ENCODE measurements at regions not wholly inside any gene's neighbourhood (a gene's known extent, or its start where the extent isn't known, plus 50 kb on each side); places are given as distances from the start of the nearest gene placed in this dataset.

DNA sequence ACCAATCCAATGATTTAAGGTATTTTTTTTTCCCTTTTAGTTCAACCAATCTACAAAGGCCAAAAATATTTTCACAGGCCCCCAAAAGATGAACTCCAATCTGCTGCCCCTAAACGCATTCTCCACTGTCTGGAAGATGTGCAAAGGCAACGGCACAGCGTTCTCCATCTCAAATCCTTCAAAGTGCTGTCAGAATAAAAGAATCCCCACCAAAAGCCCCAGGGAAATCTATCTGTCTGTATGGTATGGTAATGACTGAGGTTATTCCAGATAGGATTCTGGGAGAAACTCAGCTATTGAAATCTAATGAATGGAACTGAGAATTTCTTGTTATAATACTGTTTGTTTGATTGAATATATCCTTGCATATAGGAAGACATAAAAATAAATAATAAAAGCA is 217.8 kb upstream of the CCN2 start:
- Histone ChIP-seq H3K27ac (no peak overlapping the region), H3K4me1 (no peaks in the 10 kb centered on the region), H3K4me3 (no peak overlapping the region), H3K36me3 (no peaks in the 10 kb centered on the region), H3K9me3 (no peaks in the 10 kb centered on the region), H3K27me3 (no peaks in the 10 kb centered on the region)
- DNase-seq: no peak
- TF ChIP-seq POLR2A (IDR thresholded peaks at IDR 0.05) (no peak), CTCF (IDR thresholded peaks at IDR 0.05) (no peak)

DNA sequence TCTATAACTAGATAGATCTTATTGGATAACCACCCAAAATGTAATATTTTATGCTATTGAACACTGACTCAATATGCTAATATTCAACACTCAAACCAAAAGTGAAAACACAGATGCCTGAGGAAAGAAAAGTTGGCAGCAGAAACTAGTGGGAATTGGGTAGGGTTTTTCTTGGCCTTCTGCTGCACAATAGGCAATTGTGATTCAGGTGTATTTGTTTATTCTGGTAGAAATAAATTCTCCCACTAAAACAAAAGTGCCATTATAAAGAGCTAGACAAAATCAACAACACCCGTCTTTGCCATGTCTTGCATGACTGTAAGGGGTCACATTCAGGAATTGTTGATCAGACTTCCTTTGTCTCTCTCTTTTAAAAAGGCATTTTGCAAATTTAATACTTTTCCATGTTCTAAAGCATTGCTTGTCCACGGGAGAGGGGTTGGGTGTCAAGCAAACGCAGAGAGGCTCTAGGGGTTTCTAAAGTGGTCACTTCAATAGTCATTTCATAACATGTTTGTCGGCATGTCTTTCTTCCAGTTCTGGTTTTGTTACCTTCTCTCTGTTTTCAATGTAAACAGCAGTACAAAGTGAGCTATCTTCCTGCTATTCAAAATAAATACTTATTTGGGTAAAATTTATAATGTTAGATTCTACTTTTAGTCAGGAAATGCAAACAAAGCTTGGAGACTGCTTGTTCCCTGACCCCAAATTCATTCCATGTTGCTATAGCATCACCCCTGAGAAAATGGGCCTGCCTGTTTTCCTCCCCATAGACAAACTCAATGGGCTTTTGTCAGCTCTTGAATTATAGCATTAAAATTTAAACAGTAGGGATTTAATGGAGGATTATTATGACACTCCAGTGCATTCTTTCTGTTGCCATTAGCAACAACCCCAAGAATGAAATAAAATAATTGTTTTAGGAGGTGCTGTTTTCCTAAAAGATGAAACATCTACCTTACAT is 217.0 kb upstream of the CCN2 start:
- Histone ChIP-seq H3K4me1 (no peaks in the 10 kb centered on the region), H3K36me3 (no peaks in the 10 kb centered on the region), H3K27ac (peak overlapping the region in 1 of 4 donors; percentile 19), H3K9me3 (no peaks in the 10 kb centered on the region), H3K27me3 (no peaks in the 10 kb centered on the region), H3K4me3 (no peak overlapping the region)
- no peak for TF ChIP-seq POLR2A (IDR thresholded peaks at IDR 0.05)
- no peak for TF ChIP-seq CTCF (IDR thresholded peaks at IDR 0.05)
- no peak for DNase-seq

GRCh38 chr6:132166526-132167051 is 215.4 kb upstream of the CCN2 start:
- H3K27ac ChIP-seq: no peak overlapping the region
- TF ChIP-seq POLR2A (IDR thresholded peaks at IDR 0.05): no peak
- no peak for TF ChIP-seq CTCF (IDR thresholded peaks at IDR 0.05)

DNA sequence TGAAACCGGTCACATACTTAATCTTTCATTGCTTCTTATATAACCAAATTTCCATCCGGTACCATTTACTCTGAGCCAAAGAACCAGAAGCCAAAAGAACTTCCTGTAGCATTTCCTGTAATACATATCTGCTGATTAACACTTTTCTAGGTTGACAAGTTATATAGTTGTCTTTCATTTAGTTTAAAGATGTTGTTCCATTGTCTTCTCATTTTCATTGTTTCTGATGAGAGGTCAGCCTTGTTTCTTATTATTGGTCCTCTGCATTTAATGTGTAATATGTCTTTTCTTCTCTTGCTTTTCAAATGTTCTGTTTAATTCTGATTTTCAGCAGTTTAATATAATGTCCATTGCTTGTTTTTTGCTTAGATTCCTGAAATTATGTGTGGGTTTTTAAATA is 214.5 kb upstream of the CCN2 start:
- no peak overlapping the region for H3K27ac ChIP-seq
- H3K9me3 ChIP-seq: no peaks in the 10 kb centered on the region
- no peak overlapping the region for H3K4me3 ChIP-seq
- H3K4me1 ChIP-seq: no peaks in the 10 kb centered on the region
- TF ChIP-seq CTCF (IDR thresholded peaks at IDR 0.05) (no peak), POLR2A (IDR thresholded peaks at IDR 0.05) (no peak)
- no peaks in the 10 kb centered on the region for H3K27me3 ChIP-seq
- H3K36me3 ChIP-seq: no peaks in the 10 kb centered on the region
- no peak for DNase-seq

More at GRCh38 chr6:132166526-132167051, 215.4 kb upstream of the CCN2 start:
- Histone ChIP-seq H3K9me3 (no peaks in the 10 kb centered on the region), H3K4me3 (no peak overlapping the region), H3K27me3 (no peaks in the 10 kb centered on the region), H3K36me3 (no peaks in the 10 kb centered on the region), H3K4me1 (no peaks in the 10 kb centered on the region)
- DNase-seq: no peak

DNA sequence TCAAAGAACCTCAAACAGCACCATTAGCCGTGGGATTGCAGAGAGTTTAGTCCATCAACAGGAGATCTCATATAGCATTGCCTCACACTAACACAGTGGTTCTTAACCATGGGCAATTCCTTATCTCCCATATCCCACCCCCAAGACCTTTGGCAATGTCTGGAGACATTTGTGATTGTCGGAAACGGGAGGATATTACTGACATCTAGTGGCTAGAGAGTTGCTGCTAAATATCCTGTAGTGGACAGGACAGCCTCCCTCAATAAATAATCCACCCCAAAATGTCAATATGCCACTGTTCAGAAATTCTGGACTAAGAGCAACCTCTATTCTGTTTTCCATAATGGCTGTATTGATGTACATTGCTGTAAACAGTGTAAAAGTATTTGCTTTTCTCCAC is 210.1 kb upstream of the CCN2 start:
- no peaks in the 10 kb centered on the region for H3K4me1 ChIP-seq
- no peaks in the 10 kb centered on the region for H3K27me3 ChIP-seq
- no peaks in the 10 kb centered on the region for H3K36me3 ChIP-seq
- peak in 4 of 6 experiments; percentile 27 to 62 (median 54) for TF ChIP-seq CTCF (IDR thresholded peaks at IDR 0.05)
- TF ChIP-seq POLR2A (IDR thresholded peaks at IDR 0.05): no peak
- DNase-seq: no peak
- H3K4me3 ChIP-seq: no peak overlapping the region
- H3K27ac ChIP-seq: no peak overlapping the region
- H3K9me3 ChIP-seq: no peaks in the 10 kb centered on the region

Data from Peyer's patch (tissue), 4 donors.